Erythroblast (primary cell): ENCODE measurements at regions not wholly inside any gene's neighbourhood (a gene's known extent, or its start where the extent isn't known, plus 50 kb on each side); places are given as distances from the start of the nearest gene placed in this dataset.

Experiments
- GATA1 ChIP-seq: IDR thresholded peaks from 2 replicates; pipeline ENCODE4 v1.6.1; 2011; ENCODE audit warnings: low read depth, mild to moderate bottlenecking, control low read depth, low read length, moderate library complexity
- POLR2A ChIP-seq: IDR thresholded peaks from 2 replicates; pipeline ENCODE4 v1.6.1; 2011; ENCODE audit warnings: mild to moderate bottlenecking, low read length

DNA sequence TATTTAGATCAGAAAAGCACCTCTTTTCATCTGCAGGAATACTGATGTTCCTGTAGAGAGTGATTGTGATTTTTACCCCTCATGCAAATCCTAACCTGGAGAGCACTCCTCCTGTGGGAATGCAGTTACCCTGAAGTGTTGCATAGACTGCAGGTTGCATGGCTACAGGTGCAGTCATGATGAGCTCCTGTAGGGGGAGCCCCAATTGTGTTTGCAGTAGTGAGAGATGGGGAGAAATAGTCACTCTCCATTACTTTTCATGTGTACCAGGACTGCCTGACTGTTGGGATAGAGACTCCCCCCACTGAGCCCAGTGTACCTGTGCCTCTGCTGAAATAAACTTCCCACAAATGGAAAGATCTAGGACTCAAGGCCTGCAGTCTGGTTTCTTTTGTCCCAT, 1086.5 kb downstream of the SLC6A15 start:
- no peak for TF ChIP-seq POLR2A
- TF ChIP-seq GATA1: no peak
